Fibroblast of peridontal ligament (primary cell): ENCODE measurements at regions not wholly inside any gene's neighbourhood (a gene's known extent, or its start where the extent isn't known, plus 50 kb on each side); places are given as distances from the start of the nearest gene placed in this dataset.
A peak's percentile ranks its signal among the peaks of the same experiment; 100 is the strongest.
"Not testable (repeated sequence)": the region's sequence is repeated elsewhere in the genome, so short reads cannot be mapped to it uniquely, and the experiment has no call there.

Experiments
- DNase-seq: peaks from one replicate; pipeline ENCODE4 v3.0.0-alpha.2; 2010; ENCODE audit errors: extremely low read depth

DNA sequence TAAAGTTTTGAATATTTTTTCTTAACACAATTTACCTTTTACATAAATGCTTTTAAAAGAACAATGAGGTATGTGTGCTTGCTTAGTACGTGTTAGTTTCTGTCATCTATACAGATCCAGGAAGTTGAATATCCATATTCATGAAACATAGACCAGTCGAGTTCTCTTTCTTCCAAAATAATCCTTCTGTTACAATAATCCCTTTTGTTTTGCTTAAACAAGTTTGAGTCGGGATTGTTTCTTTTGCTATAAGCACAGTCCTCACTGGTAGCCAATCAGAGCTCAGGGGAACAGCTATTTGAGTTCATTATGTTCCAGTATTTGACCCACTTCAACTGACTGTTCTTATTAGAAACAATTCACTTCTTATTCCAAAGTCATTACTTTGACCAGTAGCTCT, 214.7 kb upstream of the FLRT2 start:
- no peak for DNase-seq

- no peak for DNase-seq
These were observed 214.1 kb upstream of the FLRT2 start for GRCh38 chr14:85315733-85316290.

- peak; percentile 35 for DNase-seq
These were observed 213.1 kb upstream of the FLRT2 start for GRCh38 chr14:85316701-85317410.

- peak; percentile 31 for DNase-seq
These were observed 212.4 kb upstream of the FLRT2 start for GRCh38 chr14:85317491-85318021.

GRCh38 chr14:85319101-85319500, 210.8 kb upstream of the FLRT2 start:
- DNase-seq, result no peak

DNA sequence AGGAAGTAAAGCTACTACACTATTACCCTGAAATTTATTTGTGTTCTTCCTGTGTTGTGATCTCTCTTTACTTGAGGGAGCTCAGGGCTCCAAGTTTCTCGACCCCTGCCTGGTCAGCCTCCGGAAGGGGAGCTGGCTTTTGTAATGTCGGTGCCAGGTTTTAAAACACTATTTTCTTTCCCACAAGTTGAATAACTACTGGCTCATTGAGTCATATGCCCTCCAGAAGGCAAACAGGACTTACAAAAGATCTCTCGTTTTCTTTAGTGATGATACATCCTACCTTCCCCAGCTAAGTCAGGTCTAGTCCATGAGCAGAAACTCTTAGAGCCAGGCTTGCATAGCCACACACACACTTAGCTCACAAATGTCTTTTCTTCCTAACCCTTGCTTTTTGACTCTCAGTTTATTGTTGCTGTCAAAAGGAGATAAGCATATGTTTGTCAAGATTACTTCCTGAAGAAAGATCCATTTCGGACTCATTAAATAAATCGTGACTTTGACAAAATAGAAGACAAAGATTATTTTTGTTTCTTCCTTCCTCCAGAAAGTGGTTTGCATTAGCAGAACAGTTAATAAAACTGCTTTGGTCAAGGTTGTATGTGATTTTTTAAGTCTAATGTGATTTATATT, 209.8 kb upstream of the FLRT2 start:
- DNase-seq, result peak; percentile 53

DNA sequence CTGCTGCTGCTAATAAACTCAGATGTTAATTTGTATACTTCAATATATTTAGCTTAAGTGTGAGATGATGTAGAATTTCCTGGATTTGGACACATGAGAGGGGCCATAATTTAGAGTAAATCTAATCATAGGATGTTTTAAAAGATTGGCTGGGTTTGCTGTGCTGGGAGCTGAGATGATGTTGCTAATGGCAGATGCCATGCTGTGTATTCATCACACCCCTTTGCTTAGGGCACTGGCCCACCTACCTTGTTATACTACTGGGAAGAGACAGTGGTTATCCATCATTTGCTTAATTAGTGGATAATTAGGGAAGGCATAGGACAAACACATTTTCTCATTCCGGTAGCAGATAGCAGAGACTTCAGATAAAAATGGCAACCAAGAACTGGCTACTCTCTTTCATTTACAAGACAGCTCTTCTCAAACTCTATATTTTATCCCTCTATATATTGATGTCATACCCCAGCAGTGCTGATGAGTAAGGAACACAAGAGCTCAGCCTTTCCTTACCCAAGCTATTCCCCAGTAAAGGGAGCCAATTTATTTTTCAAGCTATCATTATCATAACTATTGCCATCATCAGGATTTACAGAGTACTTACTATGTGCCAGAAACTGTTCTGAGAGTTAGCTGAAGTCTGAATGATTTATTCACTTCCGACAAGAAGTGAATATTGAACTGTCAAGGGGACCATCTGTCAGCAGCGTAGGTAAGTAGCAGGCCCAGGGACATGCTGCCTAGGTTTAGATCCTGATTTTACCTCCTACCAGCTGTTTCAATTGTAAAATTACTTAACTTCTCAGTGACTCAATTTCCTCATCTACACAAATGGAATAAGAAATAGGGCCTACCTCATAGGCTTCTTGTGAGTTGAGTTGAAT, 204.6 kb upstream of the FLRT2 start:
- no peak for DNase-seq

- DNase-seq, result no peak
These were observed 197.5 kb upstream of the FLRT2 start for GRCh38 chr14:85332401-85332800.

DNA sequence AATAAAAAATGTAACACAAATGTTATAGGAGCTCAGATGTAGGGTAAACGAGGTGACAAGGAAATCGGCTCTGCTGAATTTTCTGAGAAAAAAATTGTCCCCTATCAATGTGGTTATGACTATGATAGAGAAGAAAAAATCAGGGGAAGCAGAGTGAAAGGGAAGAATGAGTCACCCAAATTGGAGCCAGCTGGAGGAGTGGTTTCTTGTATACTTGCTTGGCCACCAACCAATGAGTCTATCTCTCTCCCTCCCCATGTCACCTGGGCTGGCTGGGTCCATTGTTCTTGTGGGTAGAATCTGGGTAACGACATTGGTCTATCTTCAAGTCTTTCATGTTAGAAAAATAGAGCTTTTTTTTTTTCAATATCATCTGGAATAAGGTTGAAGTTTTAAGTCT, 196.6 kb upstream of the FLRT2 start:
- DNase-seq, result peak; percentile 75

GRCh38 chr14:85333841-85334240, 196.1 kb upstream of the FLRT2 start:
- DNase-seq, result no peak

- no peak for DNase-seq
These were observed 195.6 kb upstream of the FLRT2 start for GRCh38 chr14:85334316-85334715.

GRCh38 chr14:85336257-85336656, 193.7 kb upstream of the FLRT2 start:
- no peak for DNase-seq

- DNase-seq, result no peak
These were observed 193.1 kb upstream of the FLRT2 start for GRCh38 chr14:85336817-85337216.

DNA sequence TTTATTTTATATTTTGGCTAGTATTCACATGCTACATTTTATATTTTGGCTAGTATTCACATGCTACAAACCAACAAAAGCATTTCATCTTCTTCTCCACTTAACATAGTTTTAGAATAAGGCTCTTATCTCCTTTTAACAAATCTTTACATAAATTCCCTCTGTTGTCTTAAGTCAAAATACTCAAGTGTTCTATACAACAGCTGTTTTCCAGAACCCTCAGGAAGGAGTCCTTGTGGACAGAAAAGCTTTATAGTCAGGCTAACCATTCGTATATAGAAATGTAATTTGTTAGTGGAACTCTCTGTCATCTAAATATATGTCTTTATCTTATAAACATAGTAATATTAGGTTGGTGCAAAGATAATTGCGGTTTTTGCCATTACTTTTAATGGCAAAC, 191.0 kb upstream of the FLRT2 start:
- no peak for DNase-seq

DNA sequence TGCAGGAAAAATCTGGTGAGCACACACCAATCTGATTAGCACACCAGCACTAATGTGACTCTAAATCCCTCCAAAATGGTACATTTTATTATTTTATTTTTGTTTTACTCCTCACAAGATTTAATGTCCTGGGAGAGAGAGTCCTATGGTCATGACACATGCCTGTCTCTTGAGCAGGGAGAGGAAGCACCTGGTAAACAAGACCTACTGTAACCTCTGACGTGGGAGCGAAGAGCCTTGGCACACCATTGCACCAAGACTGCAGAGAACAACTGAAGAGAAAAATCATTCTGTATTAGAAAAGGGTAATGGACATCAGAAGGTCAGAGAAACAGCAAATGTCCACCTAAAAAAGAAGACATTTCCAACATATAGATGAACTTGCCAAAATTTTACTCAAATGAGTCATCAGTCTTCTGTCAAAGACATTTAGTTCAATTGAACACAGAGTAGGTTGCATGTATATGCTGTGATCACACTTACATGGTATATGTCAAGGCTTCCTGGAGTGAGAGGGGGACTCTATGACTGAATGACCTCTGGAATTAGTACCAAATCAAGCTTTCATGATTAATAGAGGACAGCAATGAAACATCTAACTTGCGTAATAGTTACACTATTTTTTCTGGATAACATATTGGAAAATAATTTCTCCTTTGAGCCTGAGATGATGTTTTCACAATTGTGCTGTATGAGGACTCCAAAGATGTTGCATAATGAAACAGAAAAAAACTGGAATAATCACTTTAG, 186.9 kb upstream of the FLRT2 start:
- peak; percentile 3 for DNase-seq

DNA sequence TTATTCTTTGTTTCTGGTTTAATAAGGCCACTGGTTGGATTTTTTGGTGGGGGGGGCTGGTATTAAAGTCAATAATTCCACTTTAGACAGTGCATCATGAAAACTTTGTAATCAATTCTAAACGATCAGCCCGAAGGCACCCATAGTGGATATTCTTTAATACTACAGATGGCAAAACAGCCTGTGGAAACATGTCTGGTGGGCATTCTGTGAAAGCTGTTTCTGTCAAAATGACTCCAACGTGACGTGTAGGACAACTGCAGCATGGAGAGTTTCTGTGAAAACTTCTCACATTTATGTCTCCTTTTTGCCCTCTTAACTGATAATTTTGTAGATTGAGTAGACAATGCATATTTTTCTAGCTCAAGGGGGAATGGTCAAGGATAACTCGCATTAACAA, 185.8 kb upstream of the FLRT2 start:
- no peak for DNase-seq

DNA sequence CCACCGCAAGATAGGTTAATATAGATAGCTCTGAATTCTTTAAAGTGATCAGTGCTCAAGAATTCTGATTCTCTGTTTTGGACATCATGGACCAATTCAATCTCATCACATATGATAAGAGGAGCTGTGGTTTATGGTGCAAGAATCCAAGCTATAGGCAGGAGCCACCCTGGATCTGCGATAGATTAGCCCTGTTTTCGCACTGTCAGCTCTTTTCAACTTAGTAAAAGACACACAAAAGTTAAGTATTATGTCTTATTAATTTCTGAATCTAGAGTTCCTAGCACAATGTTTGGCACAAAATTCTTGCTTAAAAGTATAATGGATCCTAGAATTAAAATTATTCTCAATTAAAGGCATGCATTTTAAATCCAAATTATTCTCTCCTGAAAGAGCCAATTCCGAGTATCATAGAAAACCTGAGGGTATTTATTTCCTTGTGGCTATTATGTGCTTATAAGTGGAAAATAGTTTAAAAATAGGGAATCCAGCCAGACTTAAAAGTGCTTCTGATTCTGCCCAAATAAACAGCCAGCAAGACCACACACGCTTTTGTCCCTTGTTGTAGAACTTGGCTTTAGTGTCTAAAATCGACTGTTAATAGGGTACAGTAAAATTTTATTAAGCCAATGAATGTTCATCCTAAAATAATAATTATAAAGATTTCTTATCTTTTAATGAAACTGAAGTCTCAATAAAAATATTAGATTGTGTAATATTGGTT, 184.9 kb upstream of the FLRT2 start:
- no peak for DNase-seq

- no peak for DNase-seq
These were observed 179.3 kb upstream of the FLRT2 start for GRCh38 chr14:85350667-85351066.

DNA sequence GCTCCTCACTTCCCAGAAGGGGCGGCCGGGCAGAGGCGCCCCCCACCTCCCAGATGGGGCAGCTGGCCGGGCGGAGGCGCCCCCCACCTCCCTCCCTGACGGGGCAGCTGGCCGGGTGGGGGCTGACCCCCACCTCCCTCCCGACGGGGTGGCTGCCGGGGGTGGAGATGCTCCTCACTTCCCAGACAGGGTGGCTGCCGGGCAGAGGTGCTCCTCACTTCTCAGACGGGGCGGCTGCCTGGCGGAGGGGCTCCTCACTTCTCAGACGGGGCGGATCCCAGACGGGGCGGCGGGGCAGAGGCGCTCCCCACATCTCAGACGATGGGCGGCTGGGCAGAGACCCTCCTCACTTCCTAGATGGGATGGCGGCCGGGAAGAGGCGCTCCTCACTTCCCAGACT, 177.4 kb upstream of the FLRT2 start:
- DNase-seq, result not testable (repeated sequence)

GRCh38 chr14:85357120-85357519, 172.8 kb upstream of the FLRT2 start:
- no peak for DNase-seq
